ENCODE measurements at regions not wholly inside any gene's neighbourhood (a gene's known extent, or its start where the extent isn't known, plus 50 kb on each side); places are given as distances from the start of the nearest gene placed in this dataset.
A peak's percentile ranks its signal among the peaks of the same experiment; 100 is the strongest.
"Not testable (repeated sequence)": the region's sequence is repeated elsewhere in the genome, so short reads cannot be mapped to it uniquely, and the experiment has no call there.

DNA sequence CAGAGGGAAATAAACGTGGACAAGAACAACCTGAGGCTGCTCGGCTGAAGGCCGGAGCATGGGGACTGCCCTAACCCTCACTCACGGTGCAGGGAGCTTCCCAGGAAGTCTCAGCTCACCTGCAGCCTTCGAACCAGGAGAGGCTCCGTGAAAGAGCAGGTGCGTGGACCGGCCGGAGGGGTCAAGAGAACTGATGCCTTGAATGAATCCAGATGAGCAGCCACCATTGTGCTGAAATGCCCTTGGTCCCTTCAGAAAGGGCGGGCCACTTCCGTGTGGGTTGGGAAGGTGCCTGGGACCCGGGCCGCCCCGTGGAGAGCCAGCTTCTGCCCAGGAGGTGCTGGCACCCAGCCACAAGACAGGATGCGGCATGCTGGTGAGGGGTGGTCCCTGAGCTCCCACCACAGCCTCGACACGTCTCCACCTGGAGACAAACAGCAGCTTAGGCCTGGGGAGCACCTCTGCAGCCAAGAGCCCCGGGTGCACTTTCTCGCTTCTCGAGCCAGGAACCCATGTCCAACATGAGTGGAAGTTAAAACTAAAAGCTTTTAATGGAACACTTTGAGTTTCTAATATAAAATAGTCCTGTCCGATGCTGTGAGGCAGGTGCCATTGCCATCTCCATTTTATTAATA lies 83.5 kb downstream of the TTLL2 start:
- DNase-seq (ENCODE audit: low spot score), result no peak

DNA sequence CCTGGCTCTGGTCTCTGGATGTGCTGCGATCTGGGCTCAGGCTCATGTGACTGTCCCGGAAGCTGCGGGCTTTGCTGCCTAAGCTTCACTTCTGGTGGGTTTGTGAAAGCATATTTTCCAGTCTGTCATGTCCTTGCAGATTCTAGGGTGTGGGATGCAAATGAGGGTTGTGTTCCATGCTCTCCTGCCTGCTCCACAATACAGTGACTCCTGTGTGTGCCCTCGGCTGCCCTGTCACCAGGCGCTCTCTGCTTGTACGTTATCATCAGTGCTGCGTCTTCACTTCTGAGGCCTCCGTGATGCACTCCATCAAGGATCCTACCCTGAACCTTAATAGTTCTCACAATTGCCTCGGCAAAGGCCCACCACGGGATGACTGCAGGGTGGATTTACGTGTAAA lies 84.2 kb downstream of the TTLL2 start:
- DNase-seq (ENCODE audit: low spot score), result peak; percentile 21

DNA sequence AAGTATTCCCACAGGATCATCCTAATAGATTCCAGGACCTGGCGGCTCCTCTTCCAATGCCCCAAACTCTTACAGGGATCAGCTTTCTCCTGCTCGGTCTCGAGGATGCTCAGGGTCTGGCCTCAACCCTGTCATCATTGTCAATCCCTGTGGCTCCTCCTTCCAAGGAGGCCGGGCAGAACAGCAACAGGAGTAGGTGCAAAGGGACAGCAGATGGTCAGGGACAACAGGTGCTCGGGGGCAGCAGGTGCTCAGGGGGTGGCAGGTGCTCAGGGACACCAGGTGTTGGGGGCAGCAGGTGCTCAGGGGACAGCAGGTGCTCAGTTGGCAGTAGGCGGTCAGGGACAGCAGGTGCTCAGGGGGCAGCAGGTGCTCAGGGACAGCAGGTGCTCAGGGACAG lies 84.8 kb downstream of the TTLL2 start:
- no peak for DNase-seq (ENCODE audit: low spot score)

DNA sequence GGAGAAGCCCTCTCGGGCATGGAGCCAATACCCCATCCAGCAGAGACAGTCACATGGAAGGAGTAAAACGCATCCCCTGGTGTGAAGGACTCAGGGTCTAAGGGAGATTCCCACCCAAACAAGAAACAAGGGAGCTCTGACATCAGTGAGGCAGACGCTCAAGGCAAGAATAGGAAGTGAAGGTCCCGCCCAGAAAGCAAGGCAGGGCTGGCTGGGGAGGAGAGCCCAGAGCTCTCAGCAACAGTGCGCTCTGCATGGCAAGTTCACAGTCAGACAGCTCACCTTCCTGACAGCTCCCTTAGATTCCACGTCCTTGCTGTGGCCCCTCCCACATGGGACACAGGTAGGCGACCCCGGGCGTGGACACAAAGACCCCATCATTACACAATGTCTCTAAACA lies 85.6 kb downstream of the TTLL2 start:
- DNase-seq (ENCODE audit: low spot score), result no peak

DNA sequence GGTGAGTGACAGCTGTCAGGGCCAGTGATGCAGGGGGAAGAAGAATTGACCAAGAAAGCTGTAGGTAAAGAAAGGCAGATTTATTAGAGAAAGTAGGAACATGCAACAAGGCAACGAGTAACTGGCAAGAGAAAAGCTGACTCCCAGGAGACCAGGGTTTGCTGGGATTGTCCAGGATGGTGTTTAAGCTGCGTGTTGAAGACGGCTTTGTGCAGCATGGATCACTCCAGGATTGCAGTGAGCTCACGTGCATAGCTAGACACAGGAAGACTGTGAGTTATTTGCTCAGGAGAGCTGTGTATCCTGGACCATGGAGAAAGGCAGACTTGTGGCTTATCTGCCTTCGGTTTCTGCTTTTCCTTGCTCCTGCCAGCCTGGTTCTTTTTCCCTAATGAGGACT lies 87.6 kb downstream of the TTLL2 start:
- no peak for DNase-seq (ENCODE audit: low spot score)

DNA sequence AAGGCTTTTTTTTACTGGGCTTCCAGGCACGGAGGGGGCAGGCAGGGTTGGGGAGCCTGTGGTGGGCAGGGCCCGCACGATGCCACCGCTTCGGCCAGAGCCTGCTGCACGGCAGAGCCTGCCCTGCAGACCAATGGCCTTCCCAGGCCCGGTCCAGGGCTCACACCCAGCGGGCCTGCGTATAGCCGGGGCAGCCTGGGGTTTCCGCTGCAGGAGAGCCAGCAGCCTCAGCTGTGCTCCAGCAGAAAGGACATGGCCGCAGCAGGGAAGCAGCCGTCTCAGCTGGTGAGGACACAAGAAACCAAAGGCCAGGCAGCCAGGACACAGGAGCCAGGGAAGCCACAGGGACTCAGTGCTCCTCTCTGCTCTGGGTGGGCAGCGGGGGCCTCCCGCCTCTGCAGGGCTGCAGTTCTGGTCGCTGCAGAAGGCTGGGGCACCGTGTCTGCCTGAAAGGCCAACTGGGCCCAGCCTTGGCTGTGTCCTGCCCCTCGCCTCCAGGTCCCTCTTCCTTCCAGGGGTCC lies 90.6 kb downstream of the TTLL2 start:
- DNase-seq (ENCODE audit: low spot score), result no peak

DNA sequence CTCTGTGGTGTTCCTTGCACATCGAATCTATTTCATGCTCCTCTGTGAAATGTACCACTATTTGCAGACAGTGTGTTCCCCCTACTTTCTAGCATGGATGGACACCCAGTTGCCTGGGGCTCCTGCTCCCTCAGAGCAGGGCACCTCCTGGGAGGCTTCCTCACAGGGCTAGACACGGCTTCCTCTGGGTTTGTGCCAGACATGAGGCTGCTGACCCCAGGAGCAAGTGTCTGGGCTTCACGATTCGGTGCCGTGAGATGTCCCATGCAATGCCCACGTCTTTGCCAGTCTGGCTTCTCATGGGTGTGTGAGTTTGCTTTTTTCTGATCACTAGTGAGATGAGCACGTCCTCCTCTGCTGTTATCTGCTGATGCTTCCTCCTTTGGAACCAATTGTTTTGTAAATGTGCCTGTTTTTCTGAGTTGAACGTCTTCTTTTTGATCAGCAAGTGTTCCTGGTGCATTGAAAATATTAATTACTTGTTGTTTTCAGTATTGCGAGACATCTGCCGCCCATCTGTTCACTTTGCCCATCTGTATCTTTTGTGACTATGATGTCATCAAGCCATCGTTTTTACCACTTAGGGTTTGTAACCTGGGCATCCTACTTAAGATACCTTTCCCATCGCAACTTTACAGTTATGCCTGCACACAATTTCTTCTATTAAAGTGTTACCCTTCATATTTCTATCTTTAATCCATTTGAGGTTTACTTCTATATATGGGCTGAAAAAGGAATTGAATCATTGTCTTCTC lies 92.0 kb downstream of the TTLL2 start:
- DNase-seq (ENCODE audit: low spot score), result peak; percentile 22

DNA sequence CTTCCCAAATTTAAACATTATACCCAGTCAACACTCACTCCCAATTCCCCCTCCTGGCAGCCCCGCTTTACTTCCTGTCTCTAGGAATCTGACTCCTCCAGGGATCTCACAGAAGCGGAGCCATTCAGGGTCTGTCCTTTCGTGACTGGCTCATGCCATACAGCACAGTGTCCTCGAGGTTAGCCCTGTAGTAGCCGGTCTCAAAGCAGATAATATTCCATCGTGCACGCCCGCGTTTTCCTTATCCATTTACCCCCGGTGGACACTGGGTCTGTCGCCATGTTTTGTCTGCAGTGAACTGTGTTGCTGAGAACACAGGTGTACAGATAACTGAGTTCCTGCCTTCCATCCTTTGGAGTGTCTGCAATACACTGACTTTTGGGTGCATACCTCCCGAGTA lies 95.3 kb downstream of the TTLL2 start:
- no peak for DNase-seq (ENCODE audit: low spot score)

DNA sequence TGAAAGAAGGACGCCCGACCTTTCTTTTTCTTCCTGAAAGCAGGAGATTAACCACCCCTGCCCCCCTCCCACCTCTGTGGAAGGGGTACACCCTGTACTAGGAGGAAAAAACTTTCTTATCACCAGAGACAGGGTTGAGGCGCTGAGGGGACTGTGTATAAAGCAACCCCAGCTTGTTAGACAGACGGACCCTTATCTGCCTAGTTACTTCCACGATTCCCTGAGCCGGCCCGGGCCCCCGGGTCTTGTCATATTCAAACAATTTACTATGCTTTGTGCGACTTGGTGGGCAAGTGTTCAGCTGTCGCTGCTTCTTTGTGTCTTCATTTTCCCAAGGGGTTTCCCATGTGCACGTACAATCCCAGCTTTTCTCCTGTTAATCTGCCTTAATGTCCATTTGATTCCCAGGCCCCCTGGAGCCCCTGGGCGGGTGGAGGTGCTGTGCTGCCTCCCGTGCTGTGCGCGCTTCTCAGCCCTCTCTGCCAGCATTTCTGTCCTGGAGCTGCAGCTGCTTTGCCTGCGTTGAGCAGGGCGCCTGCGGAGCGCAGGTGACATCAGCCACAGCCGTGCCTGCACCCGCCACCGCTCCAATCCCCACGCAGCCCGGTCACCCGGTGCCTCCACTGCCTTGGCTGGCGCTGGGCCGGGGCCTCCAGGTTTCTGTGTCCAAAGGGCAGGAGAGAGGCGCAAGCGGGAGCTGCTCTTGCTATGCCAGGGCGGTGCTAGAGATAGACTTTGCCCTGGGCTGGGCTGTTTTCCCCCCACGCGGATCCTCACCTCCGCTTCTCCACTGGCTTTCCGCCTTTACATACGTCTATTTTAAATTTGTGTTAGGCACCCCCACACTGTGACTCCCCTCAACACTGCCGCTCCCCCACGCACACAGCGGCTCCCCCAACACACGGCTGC lies 96.2 kb downstream of the TTLL2 start:
- DNase-seq (ENCODE audit: low spot score), result no peak

DNA sequence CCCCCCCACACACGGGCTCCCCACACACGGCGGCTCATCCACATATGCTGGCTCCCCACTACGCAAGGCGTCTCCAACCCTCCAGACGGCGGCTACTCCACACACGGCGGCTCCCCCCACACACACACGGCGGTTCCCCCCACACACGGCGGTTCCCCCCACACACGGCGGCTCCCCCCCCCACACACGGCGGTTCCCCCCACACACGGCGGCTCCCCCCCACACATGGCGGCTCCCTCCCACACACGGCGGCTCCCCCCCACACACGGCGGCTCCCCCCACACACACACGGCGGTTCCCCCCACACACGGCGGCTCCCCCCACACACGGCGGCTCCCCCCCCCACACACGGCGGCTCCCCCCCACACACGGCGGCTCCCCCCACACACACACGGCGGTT lies 97.1 kb downstream of the TTLL2 start:
- not testable (repeated sequence) for DNase-seq (ENCODE audit: low spot score)

DNA sequence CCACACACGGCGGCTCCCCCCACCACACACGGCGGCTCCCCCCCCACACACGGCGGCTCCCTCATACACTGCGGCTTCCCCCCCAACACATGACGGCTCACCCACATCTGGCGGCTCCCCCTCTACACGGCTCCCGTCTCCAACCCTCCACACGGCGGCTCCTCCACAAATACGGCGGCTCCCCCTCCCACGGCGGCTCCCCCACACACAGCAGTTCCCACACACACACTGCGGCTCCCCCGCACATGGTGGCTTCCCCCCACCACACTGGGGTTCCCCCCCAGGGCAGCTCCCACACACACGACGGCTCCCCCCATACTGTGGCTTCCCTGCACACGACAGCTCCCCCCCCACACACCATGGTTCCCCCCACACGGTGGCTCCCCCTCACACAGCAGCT lies 98.0 kb downstream of the TTLL2 start:
- no peak for DNase-seq (ENCODE audit: low spot score)

DNA sequence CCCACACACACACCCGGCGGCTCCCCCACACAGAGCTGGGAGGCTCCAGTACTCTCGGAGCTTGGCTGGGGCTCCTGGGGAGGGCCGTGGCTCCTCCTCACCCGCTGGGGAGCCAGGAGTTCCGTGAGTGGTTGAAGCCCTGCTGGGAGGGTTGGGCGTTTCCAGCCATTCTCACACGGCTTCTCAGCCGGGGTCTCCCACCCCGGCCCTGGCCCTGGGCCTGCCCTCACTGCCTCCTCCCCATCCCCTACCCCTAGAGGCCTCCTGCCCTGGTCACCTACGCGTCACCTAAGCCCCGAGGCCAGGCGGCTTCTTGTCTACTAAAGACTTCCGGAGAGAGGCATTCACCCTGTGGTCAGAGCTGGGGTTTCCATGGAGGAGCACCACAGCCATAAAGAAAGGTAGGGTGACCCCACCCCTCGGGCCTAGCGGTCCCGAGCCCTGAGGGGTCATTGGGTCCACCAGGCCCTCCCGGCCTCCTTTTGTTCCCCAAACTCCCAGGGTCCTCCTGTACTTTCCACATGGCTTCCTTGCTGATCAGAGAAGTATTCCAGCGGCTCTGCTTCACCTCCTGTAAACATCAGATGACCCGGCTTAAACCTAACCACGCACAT lies 99.3 kb downstream of the TTLL2 start:
- no peak for DNase-seq (ENCODE audit: low spot score)

DNA sequence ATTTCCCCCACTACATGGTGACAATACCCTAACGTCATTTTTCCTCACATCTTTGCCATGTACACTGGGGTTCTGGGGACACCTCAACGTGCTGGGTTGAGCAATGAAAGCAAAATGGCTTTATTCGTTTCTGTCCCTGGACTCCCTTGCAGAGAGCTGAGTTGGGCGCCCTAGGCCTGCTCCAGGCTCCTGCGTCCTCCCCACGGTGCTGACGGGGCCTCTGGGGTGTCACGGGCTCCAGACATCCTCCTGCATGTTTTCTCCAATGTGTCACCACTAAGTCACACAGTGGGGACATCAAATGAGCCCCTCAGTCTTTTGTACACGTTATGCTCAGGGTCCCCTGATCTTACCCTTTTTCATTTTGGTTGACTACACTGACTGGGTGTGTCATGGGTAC lies 99.8 kb downstream of the TTLL2 start:
- DNase-seq (ENCODE audit: low spot score), result no peak

DNA sequence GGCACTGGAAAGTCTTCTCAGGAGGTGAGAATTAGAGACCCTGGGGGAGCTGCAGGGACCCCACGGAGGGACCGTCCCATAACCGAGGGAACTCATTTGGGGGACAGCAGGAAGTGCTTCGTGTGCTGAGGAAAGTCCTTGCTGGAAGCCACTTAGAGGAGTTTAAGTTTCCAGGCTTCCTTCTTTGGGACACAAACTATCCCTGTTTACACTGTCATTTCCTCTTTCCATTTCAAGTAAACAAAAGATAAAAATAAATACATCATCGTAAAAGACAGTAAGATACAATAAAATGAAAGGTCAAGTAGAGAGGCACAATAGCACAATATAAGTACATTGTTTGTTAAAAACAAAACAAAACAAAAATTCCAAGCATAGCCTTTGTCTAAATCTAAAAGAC lies 101.2 kb downstream of the TTLL2 start:
- no peak for DNase-seq (ENCODE audit: low spot score)

DNA sequence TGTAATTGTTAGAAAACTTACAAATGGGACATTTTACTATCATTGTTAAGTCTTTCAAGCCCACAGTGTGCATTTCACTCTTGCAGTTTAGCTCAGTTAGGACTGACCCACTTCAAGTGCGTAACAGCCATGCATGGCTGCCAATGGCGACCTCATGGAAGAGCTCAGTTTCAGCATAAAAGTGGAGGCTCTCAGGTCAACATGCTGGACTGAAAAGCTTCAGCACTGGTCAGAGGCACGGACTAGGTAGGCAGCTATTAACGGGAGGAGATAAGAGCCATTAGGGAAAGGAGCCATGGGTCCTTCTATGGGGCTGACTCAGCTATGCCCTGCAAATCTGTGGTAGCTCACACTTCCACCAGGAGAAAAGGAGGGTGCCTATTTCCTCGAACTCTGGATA lies 101.8 kb downstream of the TTLL2 start:
- no peak for DNase-seq (ENCODE audit: low spot score)

DNA sequence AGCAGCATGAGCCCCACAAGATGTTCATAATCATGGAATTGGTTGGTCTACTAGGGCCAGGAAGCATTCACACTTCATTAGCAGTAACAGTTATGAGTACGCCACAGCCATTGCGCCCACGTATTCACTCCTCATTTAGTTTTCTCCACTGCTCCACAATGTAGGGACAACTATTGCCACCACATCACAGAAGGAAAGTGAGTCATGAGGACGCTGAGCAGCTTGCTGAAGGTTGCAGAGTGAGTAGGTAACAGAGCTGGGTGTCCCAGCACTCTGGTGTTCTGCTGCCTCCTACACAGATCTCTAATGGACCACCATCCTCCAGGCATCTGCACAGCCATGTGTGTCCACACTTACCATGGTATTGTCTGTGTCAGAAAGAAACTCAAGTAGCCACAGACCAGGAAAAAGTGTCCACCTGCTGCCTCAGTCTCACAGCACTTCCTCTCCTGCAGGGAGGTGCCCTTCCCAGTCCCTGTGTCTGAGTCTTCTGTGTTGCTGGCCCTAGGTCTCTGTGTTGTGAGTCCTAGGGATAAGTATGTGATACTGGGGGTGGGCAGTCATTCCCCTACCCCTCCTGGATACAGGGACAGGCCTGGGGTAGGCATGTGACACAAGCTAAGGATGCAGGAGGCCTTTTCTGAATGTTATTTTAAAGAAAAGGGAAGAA lies 103.9 kb downstream of the TTLL2 start:
- DNase-seq (ENCODE audit: low spot score), result peak; percentile 80

DNA sequence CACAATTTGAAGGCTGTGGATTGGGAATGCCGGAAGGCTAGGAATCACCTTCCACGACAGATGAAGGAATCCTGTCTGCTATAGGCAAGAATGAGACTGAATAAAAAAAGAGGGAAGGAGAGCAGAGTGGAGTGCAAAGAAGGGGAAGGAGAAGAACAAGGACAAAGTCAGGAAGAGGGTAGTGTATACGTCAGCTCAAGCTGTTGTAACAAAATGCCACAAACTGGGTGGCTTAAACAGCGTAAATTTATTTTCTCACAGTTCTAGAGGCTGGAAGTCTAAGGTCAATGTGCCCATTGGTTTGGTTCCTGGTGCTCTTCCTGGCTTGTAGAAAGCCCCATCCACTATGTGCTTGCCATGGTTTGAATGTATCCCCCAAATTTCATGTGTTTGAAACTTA lies 104.5 kb downstream of the TTLL2 start:
- no peak for DNase-seq (ENCODE audit: low spot score)

DNA sequence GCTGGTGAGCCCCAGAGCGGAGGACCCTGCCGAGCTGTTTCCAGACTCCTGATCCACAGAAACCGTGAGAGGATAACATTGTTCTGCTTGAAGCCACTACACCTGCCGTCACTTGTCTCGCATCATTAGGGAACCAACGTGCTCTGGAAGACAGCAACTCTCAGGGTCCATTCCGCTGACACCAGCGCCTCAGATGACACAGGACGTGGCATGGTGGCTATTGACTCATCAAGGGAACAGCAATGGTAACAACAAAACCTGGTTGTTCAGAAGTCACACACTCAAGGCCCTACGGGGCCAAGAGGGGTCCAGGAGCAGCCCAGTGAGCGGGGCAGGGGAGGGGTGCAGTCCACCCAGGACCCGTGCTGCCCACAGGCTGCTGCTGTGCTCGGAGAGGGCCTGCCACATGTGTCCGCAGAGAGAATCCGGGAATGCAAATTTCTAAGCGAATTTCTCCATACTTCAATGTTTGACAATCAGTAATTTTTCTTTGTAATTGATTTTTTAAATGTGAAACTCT lies 110.4 kb downstream of the TTLL2 start:
- no peak for DNase-seq (ENCODE audit: low spot score)

DNA sequence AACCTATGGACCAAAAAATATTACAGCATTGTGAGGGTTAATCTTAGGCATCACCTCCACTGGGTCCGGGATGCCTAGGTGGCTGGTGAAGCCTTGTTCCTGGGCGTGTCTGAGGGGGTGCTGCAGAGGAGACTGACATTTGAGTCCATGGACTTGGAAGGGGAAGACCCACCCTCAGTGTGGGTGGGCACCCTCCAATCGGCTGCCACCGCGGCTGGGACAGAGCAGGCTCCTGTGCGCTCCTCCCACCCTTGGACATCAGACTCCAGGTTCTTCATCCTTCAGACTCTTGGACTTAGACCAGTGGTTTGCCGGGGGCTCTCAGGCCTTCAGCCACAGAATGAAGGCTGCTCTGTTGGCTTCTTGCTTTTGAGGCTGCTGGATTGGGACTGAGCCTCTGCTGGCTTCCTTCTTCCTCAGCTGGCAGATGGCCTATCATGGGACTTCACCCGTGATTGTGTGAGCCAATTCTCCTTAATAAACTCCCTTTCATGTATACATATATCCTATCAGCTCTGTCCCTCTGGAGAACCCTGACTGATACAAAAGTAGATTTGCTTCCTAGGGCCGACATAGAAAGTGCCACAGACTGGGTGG lies 113.1 kb downstream of the TTLL2 start:
- no peak for DNase-seq (ENCODE audit: low spot score)

DNA sequence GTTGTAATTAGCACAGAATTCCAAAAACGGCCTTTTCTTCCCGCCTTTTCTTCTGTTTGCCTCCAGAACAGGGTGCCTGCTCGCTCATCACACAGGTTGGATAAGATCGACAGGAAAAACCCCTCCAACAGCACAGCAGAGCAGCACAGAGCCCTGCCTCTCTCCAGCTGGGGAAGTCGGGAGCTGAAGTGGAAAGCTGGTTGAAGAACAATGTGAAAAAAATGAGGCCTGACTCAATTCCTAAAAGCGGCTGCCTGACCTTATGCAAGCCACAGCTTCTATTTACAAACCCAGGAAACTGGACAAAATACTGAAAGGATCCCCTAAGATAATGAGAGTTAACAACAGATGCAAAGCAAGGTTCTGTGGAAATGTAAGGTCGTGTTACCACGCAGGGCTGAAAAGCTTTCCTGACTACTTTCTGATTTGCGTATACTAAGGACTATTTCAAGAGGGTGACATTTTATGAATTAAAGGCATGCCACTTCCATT lies 116.9 kb downstream of the TTLL2 start:
- no peak for DNase-seq (ENCODE audit: low spot score)

DNA sequence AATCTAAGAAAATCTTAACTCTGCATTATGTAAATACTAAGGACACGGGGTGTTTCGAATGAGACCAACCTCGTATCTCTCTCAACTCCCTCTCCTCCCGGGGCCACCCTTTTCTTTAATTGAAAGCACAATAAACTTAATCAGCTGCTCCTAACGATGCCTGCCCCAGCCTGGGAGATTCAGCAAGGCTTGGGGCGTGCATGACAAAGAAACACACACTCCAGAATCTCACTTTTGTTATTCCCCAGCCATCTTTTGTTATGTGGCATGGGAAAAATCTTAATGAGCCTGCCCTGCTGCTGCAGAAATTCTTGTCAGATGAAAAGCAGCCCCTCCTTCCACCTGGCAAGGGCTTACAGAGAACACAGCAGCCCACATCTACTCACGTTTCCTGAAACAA lies 117.4 kb downstream of the TTLL2 start:
- DNase-seq (ENCODE audit: low spot score), result no peak
